ENCODE measurements at regions not wholly inside any gene's neighbourhood (a gene's known extent, or its start where the extent isn't known, plus 50 kb on each side); places are given as distances from the start of the nearest gene placed in this dataset.

DNA sequence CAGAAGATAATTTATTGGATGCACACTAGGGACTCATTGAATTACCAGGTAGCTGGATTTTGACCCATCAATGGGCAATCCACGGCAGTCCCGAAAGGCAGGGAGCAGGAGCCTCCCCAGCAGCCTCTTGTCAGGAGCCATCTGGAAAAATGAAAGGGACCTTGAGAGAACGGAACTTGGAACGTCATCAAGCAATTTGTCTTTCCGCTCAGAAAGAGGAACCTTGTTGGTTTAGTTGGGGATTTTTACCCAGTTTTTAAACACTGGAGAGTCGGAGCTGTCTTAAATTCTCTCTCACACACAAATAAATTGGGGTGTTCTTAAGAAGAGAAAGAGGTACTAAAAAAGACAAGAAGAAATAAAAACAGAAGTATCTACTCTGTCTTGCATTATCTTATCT is 1351.7 kb upstream of the TMEM132C start:
- Histone ChIP-seq H3K4me1 (no peaks in the 10 kb centered on the region), H3K36me3 (no peaks in the 10 kb centered on the region), H3K4me3 (no peak overlapping the region), H3K27ac (no peak overlapping the region), H3K27me3 (peaks cover 0 to 8% (median 0%) of the 10 kb centered on the region in 3 donors), H3K9me3 (no peaks in the 10 kb centered on the region)
- DNase-seq, result peak in 1 of 2 donors; percentile 5
- intact Hi-C loops (cut with DNase I; ENCODE audit: low total_unique reads), result no loop called here
- TF ChIP-seq EP300 (IDR thresholded peaks at IDR 0.05), result no peak
- no peak for TF ChIP-seq POLR2A (IDR thresholded peaks at IDR 0.05)
- no peak for TF ChIP-seq CTCF (IDR thresholded peaks at IDR 0.05)
- WGBS, 5 donors, result 47 to 72% (median 62%) methylated on average over 6 of the region's 6 CpGs

GRCh38 chr12:126926023-126926594 is 1340.9 kb upstream of the TMEM132C start:
- intact Hi-C loops (cut with DNase I; ENCODE audit: low total_unique reads), result no loop called here

DNA sequence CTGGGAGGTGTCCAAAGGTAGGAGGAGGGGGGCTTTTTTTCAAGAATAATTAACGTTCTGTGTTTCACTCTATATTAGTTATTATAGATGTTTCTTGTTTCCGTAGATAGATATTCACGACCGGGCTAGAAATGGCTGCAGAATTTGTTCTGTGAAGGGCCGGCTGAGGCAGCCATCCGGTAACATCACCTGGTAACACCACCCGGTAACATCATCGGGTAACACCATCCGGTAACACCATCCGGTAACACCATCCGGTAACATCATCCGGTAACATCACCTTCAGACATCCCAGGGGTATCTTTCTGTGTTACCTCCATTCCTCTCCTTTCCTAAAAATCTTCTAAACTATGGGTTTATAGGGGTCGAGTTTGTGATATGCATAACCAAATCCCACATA is 1336.7 kb upstream of the TMEM132C start:
- TF ChIP-seq POLR2AphosphoS5 (IDR thresholded peaks at IDR 0.05) (no peak), EP300 (IDR thresholded peaks at IDR 0.05) (no peak), CTCF (IDR thresholded peaks at IDR 0.05) (no peak), POLR2A (IDR thresholded peaks at IDR 0.05) (no peak)
- H3K27ac ChIP-seq, result no peak overlapping the region

More at GRCh38 chr12:126926023-126926594, 1340.9 kb upstream of the TMEM132C start:
- no peak overlapping the region for H3K4me3 ChIP-seq
- H3K36me3 ChIP-seq, result no peaks in the 10 kb centered on the region
- no peak for DNase-seq
- 57 to 72% (median 63%) methylated on average over 7 of the region's 7 CpGs for WGBS, 5 donors
- H3K9me3 ChIP-seq, result no peaks in the 10 kb centered on the region
- H3K4me1 ChIP-seq, result no peaks in the 10 kb centered on the region
- no peaks in the 10 kb centered on the region for H3K27me3 ChIP-seq
- TF ChIP-seq EP300 (IDR thresholded peaks at IDR 0.05) (no peak), POLR2AphosphoS5 (IDR thresholded peaks at IDR 0.05) (no peak), POLR2A (IDR thresholded peaks at IDR 0.05) (no peak), CTCF (IDR thresholded peaks at IDR 0.05) (no peak)
- no peak overlapping the region for H3K27ac ChIP-seq

DNA sequence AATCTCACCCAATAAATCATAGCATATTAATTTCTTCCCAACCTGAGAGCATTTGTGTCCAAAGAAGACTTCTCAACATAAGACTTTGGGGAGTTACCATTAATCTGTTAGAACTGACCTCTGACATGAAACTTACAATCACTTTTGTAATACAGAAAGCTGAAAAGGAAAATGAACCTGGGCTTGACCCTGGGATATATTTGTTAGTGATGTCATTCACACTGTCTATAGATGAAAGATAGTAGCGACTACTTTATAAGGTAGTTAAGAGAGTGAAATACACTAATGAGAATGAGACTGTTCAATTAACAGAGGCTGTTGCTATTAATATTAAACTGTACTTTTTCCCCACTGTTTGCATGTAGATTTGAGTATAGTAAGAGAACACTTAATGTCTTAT is 1334.8 kb upstream of the TMEM132C start:
- Histone ChIP-seq H3K27ac (no peak overlapping the region), H3K27me3 (no peaks in the 10 kb centered on the region), H3K4me3 (no peak overlapping the region), H3K4me1 (peaks cover 0 to 6% (median 0%) of the 10 kb centered on the region in 4 donors), H3K9me3 (no peaks in the 10 kb centered on the region), H3K36me3 (no peaks in the 10 kb centered on the region)
- intact Hi-C loops (cut with DNase I; ENCODE audit: low total_unique reads), result no loop called here
- DNase-seq, result no peak
- 77 to 97% (median 84%) methylated on average over 1 of the region's 1 CpG for WGBS, 5 donors
- TF ChIP-seq POLR2A (IDR thresholded peaks at IDR 0.05), result no peak
- no peak for TF ChIP-seq CTCF (IDR thresholded peaks at IDR 0.05)
- no peak for TF ChIP-seq POLR2AphosphoS5 (IDR thresholded peaks at IDR 0.05)
- TF ChIP-seq EP300 (IDR thresholded peaks at IDR 0.05), result no peak

More for the DNA sequence above, 1336.7 kb upstream of the TMEM132C start:
- no peaks in the 10 kb centered on the region for H3K9me3 ChIP-seq
- no peak overlapping the region for H3K4me3 ChIP-seq
- no peaks in the 10 kb centered on the region for H3K27me3 ChIP-seq
- no peak for DNase-seq
- intact Hi-C loops (cut with DNase I; ENCODE audit: low total_unique reads), result no loop called here
- no peaks in the 10 kb centered on the region for H3K36me3 ChIP-seq
- no peaks in the 10 kb centered on the region for H3K4me1 ChIP-seq
- WGBS, 5 donors, result 84 to 92% (median 89%) methylated on average over 13 of the region's 13 CpGs

Measured in stomach (tissue), 8 donors.